NB4 (cell line): ENCODE measurements at regions not wholly inside any gene's neighbourhood (a gene's known extent, or its start where the extent isn't known, plus 50 kb on each side); places are given as distances from the start of the nearest gene placed in this dataset.
"Not testable (repeated sequence)": the region's sequence is repeated elsewhere in the genome, so short reads cannot be mapped to it uniquely, and the experiment has no call there.

ENCODE experiments used
- DNase-seq: peaks from one replicate; pipeline ENCODE4 v3.0.0; 2010; ENCODE audit warnings: low read depth
- H3K4me3 ChIP-seq: one replicate; pipeline ENCODE4 v1.5.1; 2011; ENCODE audit warnings: mild to moderate bottlenecking, low read depth, low read length, moderate library complexity
- MYC ChIP-seq: IDR thresholded peaks from 2 replicates; pipeline ENCODE4 v1.6.1; 2011; ENCODE audit warnings: low read depth, low read length
- POLR2A ChIP-seq: IDR thresholded peaks from 2 replicates; pipeline ENCODE4 v1.6.1; 2011; ENCODE audit warnings: mild to moderate bottlenecking; ENCODE audit not compliant: insufficient read length; ENCODE audit errors: extremely low read depth
- TF ChIP-seq, protein P1 (sequence below): IDR thresholded peaks from 2 replicates; pipeline ENCODE4 v1.6.1; 2011; ENCODE audit warnings: low read depth, low read length
- TF ChIP-seq, protein P2 (sequence below): IDR thresholded peaks from one replicate; pipeline ENCODE4 v1.5.1; 2012; ENCODE audit warnings: low read depth, low read length

DNA sequence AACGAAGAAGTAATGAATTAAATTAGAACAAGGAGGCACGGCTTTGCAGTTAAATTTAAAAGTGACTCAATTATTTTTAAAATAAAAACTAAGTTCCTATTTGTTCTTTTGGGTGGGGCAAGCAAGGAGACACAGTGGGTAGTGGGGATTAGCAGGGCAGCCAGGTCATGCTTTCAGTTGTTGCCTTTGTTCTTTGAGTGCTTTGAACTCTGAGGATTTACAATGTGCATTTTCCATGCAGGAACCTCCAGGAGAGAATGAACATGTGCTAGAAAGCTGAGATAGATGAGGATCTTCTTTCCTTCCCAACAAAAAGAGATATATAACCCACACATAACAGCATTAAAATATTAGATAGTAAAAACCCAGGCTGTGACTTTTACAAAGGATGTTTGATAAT is 420.4 kb upstream of the CTSO start:
- DNase-seq, result no peak
- TF ChIP-seq, protein P1, sequence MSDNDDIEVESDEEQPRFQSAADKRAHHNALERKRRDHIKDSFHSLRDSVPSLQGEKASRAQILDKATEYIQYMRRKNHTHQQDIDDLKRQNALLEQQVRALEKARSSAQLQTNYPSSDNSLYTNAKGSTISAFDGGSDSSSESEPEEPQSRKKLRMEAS, result no peak
- TF ChIP-seq POLR2A (no peak), MYC (no peak)
- TF ChIP-seq, protein P2, sequence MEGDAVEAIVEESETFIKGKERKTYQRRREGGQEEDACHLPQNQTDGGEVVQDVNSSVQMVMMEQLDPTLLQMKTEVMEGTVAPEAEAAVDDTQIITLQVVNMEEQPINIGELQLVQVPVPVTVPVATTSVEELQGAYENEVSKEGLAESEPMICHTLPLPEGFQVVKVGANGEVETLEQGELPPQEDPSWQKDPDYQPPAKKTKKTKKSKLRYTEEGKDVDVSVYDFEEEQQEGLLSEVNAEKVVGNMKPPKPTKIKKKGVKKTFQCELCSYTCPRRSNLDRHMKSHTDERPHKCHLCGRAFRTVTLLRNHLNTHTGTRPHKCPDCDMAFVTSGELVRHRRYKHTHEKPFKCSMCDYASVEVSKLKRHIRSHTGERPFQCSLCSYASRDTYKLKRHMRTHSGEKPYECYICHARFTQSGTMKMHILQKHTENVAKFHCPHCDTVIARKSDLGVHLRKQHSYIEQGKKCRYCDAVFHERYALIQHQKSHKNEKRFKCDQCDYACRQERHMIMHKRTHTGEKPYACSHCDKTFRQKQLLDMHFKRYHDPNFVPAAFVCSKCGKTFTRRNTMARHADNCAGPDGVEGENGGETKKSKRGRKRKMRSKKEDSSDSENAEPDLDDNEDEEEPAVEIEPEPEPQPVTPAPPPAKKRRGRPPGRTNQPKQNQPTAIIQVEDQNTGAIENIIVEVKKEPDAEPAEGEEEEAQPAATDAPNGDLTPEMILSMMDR, result no peak
- H3K4me3 ChIP-seq, result no peak overlapping the region

DNA sequence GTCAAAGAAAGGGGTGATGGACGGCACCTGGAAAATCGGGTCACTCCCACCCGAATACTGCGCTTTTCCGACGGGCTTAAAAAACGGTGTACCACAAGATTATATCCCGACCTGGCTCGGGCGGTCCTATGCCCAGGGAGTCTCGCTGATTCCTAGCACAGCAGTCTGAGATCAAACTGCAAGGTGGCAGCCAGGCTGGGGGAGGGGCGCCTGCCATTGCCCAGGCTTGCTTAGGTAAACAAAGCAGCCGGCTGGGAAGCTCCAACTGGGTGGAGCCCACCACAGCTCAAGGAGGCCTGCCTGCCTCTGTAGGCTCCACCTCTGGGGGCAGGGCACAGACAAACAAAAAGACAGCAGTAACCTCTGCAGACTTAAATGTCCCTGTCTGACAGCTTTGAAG is 413.8 kb upstream of the CTSO start:
- not testable (repeated sequence) for DNase-seq, H3K4me3 ChIP-seq

DNA sequence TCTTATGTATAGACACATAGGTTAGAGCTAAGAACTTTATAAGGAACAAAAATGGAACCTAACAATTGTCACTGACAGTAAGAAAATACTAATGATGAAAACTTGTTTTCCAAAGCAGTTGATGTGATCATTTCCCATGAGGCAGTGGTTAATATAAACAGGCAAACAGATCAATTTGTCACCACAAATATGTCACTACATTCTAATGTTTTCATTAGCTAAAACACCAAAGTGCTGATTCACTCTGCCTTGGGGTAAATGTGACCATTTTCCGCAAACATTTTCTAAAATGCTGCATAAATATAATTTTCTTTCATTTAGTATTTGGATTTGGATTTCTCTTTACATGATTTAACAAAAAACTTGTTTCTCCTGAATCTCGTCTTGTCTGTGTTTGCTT is 408.9 kb upstream of the CTSO start:
- no peak for DNase-seq
- TF ChIP-seq POLR2A (no peak), MYC (no peak)
- TF ChIP-seq, protein P1, result no peak
- TF ChIP-seq, protein P2, result no peak
- H3K4me3 ChIP-seq, result no peak overlapping the region

GRCh38 chr4:156347412-156348075 is 393.9 kb upstream of the CTSO start:
- H3K4me3 ChIP-seq, result no peak overlapping the region
- TF ChIP-seq POLR2A, result no peak
- TF ChIP-seq, protein P1, result no peak
- no peak for TF ChIP-seq MYC
- TF ChIP-seq, protein P2, result no peak
- DNase-seq, result no peak

DNA sequence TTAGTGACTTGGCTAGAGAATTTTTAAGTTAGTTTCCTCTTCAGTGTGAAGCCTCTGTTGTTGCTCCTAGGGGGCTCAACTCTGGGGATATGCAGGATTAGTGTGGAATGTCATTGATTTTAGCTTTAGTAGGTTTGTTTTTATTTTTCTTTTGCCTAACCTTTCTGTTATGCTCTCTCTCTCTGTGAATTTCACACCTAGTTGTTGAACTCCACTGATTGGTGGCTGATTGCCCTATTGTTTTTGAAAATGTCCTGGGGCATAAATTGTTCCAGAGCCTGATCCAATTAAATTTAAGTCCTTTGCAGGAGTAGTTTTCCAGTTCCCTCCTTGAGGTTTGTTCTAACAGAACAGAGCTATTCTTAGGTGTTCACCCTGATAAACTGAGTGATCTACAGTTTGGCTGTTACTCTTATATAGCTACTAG is 393.3 kb upstream of the CTSO start:
- TF ChIP-seq, protein P2, result no peak
- TF ChIP-seq MYC (no peak), POLR2A (no peak)
- TF ChIP-seq, protein P1, result no peak
- no peak for DNase-seq
- H3K4me3 ChIP-seq, result no peak overlapping the region

GRCh38 chr4:156344397-156344796 is 390.7 kb upstream of the CTSO start:
- H3K4me3 ChIP-seq, result no peak overlapping the region
- TF ChIP-seq MYC, result no peak
- no peak for TF ChIP-seq POLR2A
- TF ChIP-seq, protein P1, result no peak
- TF ChIP-seq, protein P2, result no peak
- no peak for DNase-seq
